IMR-90 (cell line): ENCODE measurements at regions not wholly inside any gene's neighbourhood (a gene's known extent, or its start where the extent isn't known, plus 50 kb on each side); places are given as distances from the start of the nearest gene placed in this dataset.

Experiments
- ATAC-seq: fragments of 200-7000 bp; cut with Tn5 transposase; 2 replicates; pipeline ENCODE4 v1.9.1; 2020; ENCODE audit warnings: low read depth, mild to moderate bottlenecking, moderate library complexity
- BruUV-seq: library from RNA; stranded (reverse); fragments of 400-500 nt; replicated peaks from 2 replicates; lab custom pipeline; 2021; lab: Mats Ljungman, UMichigan
- CTCF ChIA-PET: fragments of 300-600 bp; formaldehyde crosslinking; extraction: SDS; loops from one replicate; lab custom pipeline; 2021; ENCODE audit warnings: antibody characterized with exemption; lab: Yijun Ruan, JAX
- POLR2A ChIA-PET: fragments of 300-600 bp; sonication (Branson Sonifier 250); formaldehyde crosslinking; loops from one replicate; lab custom pipeline; 2022; ENCODE audit warnings: antibody characterized with exemption; ENCODE audit not compliant: unreplicated experiment; lab: Charles Lee
- DNase-seq: peaks from one replicate; pipeline ENCODE4 v3.0.0; 2013
- H2AFZ ChIP-seq: replicated peaks from 2 replicates; pipeline ENCODE3; 2013; ENCODE audit warnings: low read length, mild to moderate bottlenecking; ENCODE audit not compliant: poor library complexity
- H2AK5ac ChIP-seq: 2 replicates; pipeline ENCODE4 v1.6.1; 2013; ENCODE audit warnings: low read depth, low read length, inconsistent platforms
- H2AK9ac ChIP-seq: replicated peaks from 2 replicates; pipeline ENCODE3; 2013; ENCODE audit warnings: mild to moderate bottlenecking, low read depth, low read length, moderate library complexity; ENCODE audit not compliant: poor library complexity
- H2BK120ac ChIP-seq: 2 replicates; pipeline ENCODE4 v1.6.1; 2013; ENCODE audit warnings: low read depth, low read length, inconsistent platforms
- H2BK15ac ChIP-seq: 3 replicates; pipeline ENCODE4 v1.6.1; 2013; ENCODE audit warnings: low read depth, low read length, inconsistent platforms
- H2BK20ac ChIP-seq: 2 replicates; pipeline ENCODE4 v1.6.1; 2013; ENCODE audit warnings: low read depth, mild to moderate bottlenecking, inconsistent platforms, low read length, moderate library complexity
- H2BK5ac ChIP-seq: 2 replicates; pipeline ENCODE4 v1.6.1; 2013; ENCODE audit warnings: mild to moderate bottlenecking, low read depth, low read length, inconsistent platforms; ENCODE audit not compliant: poor library complexity, severe bottlenecking
- H3K14ac ChIP-seq: replicated peaks from 2 replicates; pipeline ENCODE4 v1.6.1; 2013; ENCODE audit warnings: low read depth, low read length, inconsistent platforms
- H3K18ac ChIP-seq: 2 replicates; pipeline ENCODE4 v1.6.1; 2013; ENCODE audit warnings: low read depth, low read length, control low read depth
- H3K23ac ChIP-seq: 2 replicates; pipeline ENCODE4 v1.6.1; 2013; ENCODE audit warnings: low read depth, low read length, inconsistent platforms
- H3K27ac ChIP-seq: 2 replicates; pipeline ENCODE4 v1.5.1; 2013; ENCODE audit warnings: mild to moderate bottlenecking, control low read depth, low read length; ENCODE audit not compliant: insufficient read depth
- H3K27me3 ChIP-seq: 2 replicates; pipeline ENCODE4 v1.6.1; 2013; ENCODE audit warnings: low read length; ENCODE audit not compliant: control insufficient read depth, insufficient read depth
- H3K36me3 ChIP-seq: 2 replicates; pipeline ENCODE4 v1.6.1; 2013; ENCODE audit warnings: low read length, mixed read lengths; ENCODE audit not compliant: control insufficient read depth, insufficient read depth
- H3K4ac ChIP-seq: 2 replicates; pipeline ENCODE4 v1.6.1; 2013; ENCODE audit warnings: low read depth, low read length, inconsistent platforms
- H3K4me1 ChIP-seq: 2 replicates; pipeline ENCODE4 v1.6.1; 2013; ENCODE audit warnings: low read length, mixed read lengths; ENCODE audit not compliant: control insufficient read depth, insufficient read depth
- H3K4me2 ChIP-seq: 2 replicates; pipeline ENCODE4 v1.6.1; 2013; ENCODE audit warnings: low read depth, mild to moderate bottlenecking, control low read depth, low read length, moderate library complexity
- H3K4me3 ChIP-seq: 2 replicates; pipeline ENCODE4 v1.5.1; 2013; ENCODE audit warnings: low read depth, mild to moderate bottlenecking, control low read depth, low read length, moderate library complexity; ENCODE audit not compliant: insufficient read depth
- H3K56ac ChIP-seq: 2 replicates; pipeline ENCODE4 v1.6.1; 2013; ENCODE audit warnings: low read length, inconsistent platforms; ENCODE audit not compliant: insufficient read depth; ENCODE audit errors: extremely low read depth
- H3K79me1 ChIP-seq, 2 experiments: 2 replicates each; pipeline ENCODE4 v1.6.1; 2013; ENCODE audit warnings: low read length in 2 of 2, inconsistent platforms in 1 of 2, low read depth in 1 of 2
- H3K9ac ChIP-seq: 2 replicates; pipeline ENCODE4 v1.6.1; 2013; ENCODE audit warnings: low read depth, low read length, control low read depth
- H3K9me1 ChIP-seq: 2 replicates; pipeline ENCODE4 v1.6.1; 2013; ENCODE audit warnings: low read length, inconsistent platforms; ENCODE audit not compliant: insufficient read depth
- H3K9me3 ChIP-seq: 2 replicates; pipeline ENCODE4 v1.6.1; 2013; ENCODE audit warnings: low read length; ENCODE audit not compliant: control insufficient read depth, insufficient read depth
- H4K20me1 ChIP-seq: 2 replicates; pipeline ENCODE4 v1.6.1; 2013; ENCODE audit warnings: low read length, inconsistent platforms; ENCODE audit not compliant: insufficient read depth
- H4K5ac ChIP-seq: 2 replicates; pipeline ENCODE4 v1.6.1; 2013; ENCODE audit warnings: mild to moderate bottlenecking, low read depth, low read length, control low read depth
- H4K8ac ChIP-seq, 2 experiments: 2 replicates each; pipeline ENCODE4 v1.6.1; 2013; ENCODE audit warnings: low read depth in 2 of 2, low read length in 2 of 2, control low read depth in 1 of 2, inconsistent platforms in 1 of 2
- H4K91ac ChIP-seq: 2 replicates; pipeline ENCODE4 v1.6.1; 2013; ENCODE audit warnings: low read depth, low read length, inconsistent platforms; ENCODE audit not compliant: insufficient read depth
- RFX5 ChIP-seq: IDR thresholded peaks from 2 replicates; pipeline ENCODE4 v1.8.0; 2012; ENCODE audit warnings: low read depth, mild to moderate bottlenecking, low read length, moderate library complexity
- WGBS, 2 experiments: methylation state at CpG; one replicate each; pipeline versions ENCODE4 v1.1.5 to v1.1.7; 2013; ENCODE audit warnings: missing lambda C conversion rate in 2 of 2; ENCODE audit not compliant: insufficient read length in 1 of 2; ENCODE audit errors: extremely low coverage in 2 of 2; 5-methylcytosine and 5-hydroxymethylcytosine counted together
- dilution Hi-C: fragments of 300-500 bp; cut with HindIII; formaldehyde crosslinking; loops from one replicate; pipeline ENCODE4 v1.14.3; 2018; ENCODE audit warnings: low sequenced_read_pairs; ENCODE audit not compliant: unreplicated experiment
- in situ Hi-C: fragments of 300-500 bp; cut with MboI; formaldehyde crosslinking; loops from 3 replicates; pipeline ENCODE4 v1.14.3; 2019; ENCODE audit warnings: low sequenced_read_pairs, inconsistent platforms, mixed read lengths
- intact Hi-C: fragments of 100-400 bp; cut with micrococcal nuclease; formaldehyde crosslinking; loops from 2 replicates; pipeline ENCODE4 v1.10.0; 2022

- H2BK15ac ChIP-seq = no peak overlapping the region
- no peak overlapping the region for H2BK20ac ChIP-seq
- no CpG with 5 or more reads among the region's 3 CpGs for WGBS, 2 experiments
- no peak overlapping the region for H3K4me3 ChIP-seq
- H3K9me1 ChIP-seq = no peaks in the 10 kb centered on the region
- intact Hi-C loops (no loop called here), in situ Hi-C loops (no loop called here), dilution Hi-C loops (no loop called here)
- ChIA-PET POLR2A (no interaction called here), CTCF (interaction anchor here (1.0 kb wide), 1 partner anchor 10 kb away, joined by 3 read pairs; no protein-coding TSS in a partner anchor)
- no peak overlapping the region for H2BK120ac ChIP-seq
- no TSS peak for BruUV-seq
- no peak overlapping the region for H3K23ac ChIP-seq
- no peak overlapping the region for H2AK9ac ChIP-seq
- H3K14ac ChIP-seq = no peak overlapping the region
- no peak overlapping the region for H3K4ac ChIP-seq
- no peaks in the 10 kb centered on the region for H3K27me3 ChIP-seq
- no peaks in the 10 kb centered on the region for H3K79me1 ChIP-seq
- DNase-seq (no peak), ATAC-seq (no peak)
- no peak overlapping the region for H4K8ac ChIP-seq
- H4K20me1 ChIP-seq = no peaks in the 10 kb centered on the region
- no peak overlapping the region for H3K18ac ChIP-seq
- no peak for TF ChIP-seq RFX5
- H4K5ac ChIP-seq = no peak overlapping the region
- no peak overlapping the region for H3K9ac ChIP-seq
- H3K9me3 ChIP-seq = peaks cover 10% of the 10 kb centered on the region
- no peak overlapping the region for H3K27ac ChIP-seq
- H4K91ac ChIP-seq = no peak overlapping the region
- H2BK5ac ChIP-seq = no peak overlapping the region
- H2AFZ ChIP-seq = no peak overlapping the region
- no peak overlapping the region for H2AK5ac ChIP-seq
- H3K4me1 ChIP-seq = no peaks in the 10 kb centered on the region
- no peaks in the 10 kb centered on the region for H3K36me3 ChIP-seq
- H3K56ac ChIP-seq = no peak overlapping the region
- no peak overlapping the region for H3K4me2 ChIP-seq
These were observed 230.9 kb upstream of the AFF2 start for GRCh38 chrX:148269513-148269912.
